ENCODE measurements at regions not wholly inside any gene's neighbourhood (a gene's known extent, or its start where the extent isn't known, plus 50 kb on each side); places are given as distances from the start of the nearest gene placed in this dataset.
"Not testable (repeated sequence)": the region's sequence is repeated elsewhere in the genome, so short reads cannot be mapped to it uniquely, and the experiment has no call there.

DNA sequence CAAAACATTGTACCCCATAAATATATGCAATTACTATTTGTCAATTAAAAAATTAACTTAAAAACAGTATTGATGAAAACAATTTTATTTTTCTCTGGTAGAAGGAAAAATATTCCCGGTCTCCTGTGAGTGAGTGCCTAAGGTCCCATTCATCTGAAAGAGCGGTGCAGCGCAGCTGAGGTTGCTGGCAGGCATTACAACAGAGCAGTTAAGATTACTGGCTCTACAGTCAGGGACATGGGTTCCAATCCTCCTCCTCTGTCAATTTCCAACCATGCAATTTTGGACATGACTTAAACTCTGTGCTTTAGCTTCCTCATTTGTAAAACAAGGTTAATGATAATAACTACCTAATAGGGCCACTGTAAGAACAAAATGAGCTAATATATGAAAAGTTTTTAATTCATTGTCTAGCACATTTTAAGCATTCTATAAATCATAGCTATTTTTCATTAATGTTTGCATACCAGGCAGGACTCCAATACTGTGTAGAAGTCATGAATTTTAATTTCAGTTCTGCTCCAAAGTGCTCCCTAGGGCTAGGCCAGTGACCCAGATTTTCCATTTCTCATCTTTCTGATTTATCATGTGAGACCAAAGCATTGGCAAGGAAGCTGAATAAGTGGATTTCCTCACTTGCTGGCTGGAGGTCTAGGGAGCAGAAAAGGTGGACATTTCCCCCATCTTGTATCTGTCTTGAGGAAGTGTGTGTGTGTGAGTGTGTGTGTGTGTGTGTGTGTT is 174.2 kb upstream of the NBPF19 start:
- TF ChIP-seq, protein P1, sequence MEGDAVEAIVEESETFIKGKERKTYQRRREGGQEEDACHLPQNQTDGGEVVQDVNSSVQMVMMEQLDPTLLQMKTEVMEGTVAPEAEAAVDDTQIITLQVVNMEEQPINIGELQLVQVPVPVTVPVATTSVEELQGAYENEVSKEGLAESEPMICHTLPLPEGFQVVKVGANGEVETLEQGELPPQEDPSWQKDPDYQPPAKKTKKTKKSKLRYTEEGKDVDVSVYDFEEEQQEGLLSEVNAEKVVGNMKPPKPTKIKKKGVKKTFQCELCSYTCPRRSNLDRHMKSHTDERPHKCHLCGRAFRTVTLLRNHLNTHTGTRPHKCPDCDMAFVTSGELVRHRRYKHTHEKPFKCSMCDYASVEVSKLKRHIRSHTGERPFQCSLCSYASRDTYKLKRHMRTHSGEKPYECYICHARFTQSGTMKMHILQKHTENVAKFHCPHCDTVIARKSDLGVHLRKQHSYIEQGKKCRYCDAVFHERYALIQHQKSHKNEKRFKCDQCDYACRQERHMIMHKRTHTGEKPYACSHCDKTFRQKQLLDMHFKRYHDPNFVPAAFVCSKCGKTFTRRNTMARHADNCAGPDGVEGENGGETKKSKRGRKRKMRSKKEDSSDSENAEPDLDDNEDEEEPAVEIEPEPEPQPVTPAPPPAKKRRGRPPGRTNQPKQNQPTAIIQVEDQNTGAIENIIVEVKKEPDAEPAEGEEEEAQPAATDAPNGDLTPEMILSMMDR (IDR thresholded peaks at IDR 0.05; ENCODE audit: low read depth, low read length), result not testable (repeated sequence)
- not testable (repeated sequence) for TF ChIP-seq POLR2A (IDR thresholded peaks at IDR 0.05; ENCODE audit: extremely low read depth, insufficient read length)
